ENCODE measurements at regions not wholly inside any gene's neighbourhood (a gene's known extent, or its start where the extent isn't known, plus 50 kb on each side); places are given as distances from the start of the nearest gene placed in this dataset.

DNA sequence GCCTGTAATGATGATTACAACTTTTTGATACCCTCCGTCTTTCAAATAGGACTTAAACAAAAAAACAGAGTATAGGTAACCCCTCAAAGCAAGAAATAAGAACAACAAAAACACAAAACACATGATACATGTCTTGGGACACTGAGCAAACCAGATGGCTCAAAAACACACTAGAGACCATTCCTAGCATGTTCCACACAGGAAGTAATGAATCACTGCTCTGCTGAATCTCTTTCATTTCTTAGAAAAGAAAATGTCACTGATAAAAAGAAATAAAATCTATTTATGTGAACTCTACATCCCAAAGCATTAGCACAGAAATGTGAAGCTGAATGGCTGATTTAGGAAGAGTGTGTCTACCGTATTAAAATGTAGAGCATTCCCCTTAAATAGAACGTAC lies 134.5 kb upstream of the IL15 start:
- Histone ChIP-seq H3K9ac (ENCODE audit: low read depth, low read length, poor library complexity, severe bottlenecking) (no peak overlapping the region), H3K4me3 (ENCODE audit: low read length, poor library complexity, severe bottlenecking) (no peak overlapping the region), H3K9me3 (ENCODE audit: insufficient read depth, low read depth, low read length) (no peaks in the 10 kb centered on the region), H3F3A (ENCODE audit: low read depth) (no peaks in the 10 kb centered on the region), H2AFZ (ENCODE audit: low read length) (no peak overlapping the region), H3K36me3 (ENCODE audit: insufficient read depth, low read length) (no peaks in the 10 kb centered on the region), H3K9me2 (replicated peaks; ENCODE audit: low read depth, low read length) (no peaks in the 10 kb centered on the region), H3K4me1 (ENCODE audit: insufficient read depth, low read length, poor library complexity, severe bottlenecking) (peaks cover 11% of the 10 kb centered on the region), H3K27me3 (ENCODE audit: insufficient read depth, low read length, poor library complexity, severe bottlenecking) (no peaks in the 10 kb centered on the region), H4K20me1 (ENCODE audit: insufficient read depth, low read length, poor library complexity, severe bottlenecking) (no peaks in the 10 kb centered on the region), H3K79me2 (ENCODE audit: insufficient read depth, low read length) (no peaks in the 10 kb centered on the region), H3K4me2 (ENCODE audit: low read depth, low read length, poor library complexity, severe bottlenecking) (no peak overlapping the region)
- no peak for TF ChIP-seq EZH2phosphoT487 (IDR thresholded peaks at IDR 0.05; ENCODE audit: borderline replicate concordance)
- TF ChIP-seq, protein P1, sequence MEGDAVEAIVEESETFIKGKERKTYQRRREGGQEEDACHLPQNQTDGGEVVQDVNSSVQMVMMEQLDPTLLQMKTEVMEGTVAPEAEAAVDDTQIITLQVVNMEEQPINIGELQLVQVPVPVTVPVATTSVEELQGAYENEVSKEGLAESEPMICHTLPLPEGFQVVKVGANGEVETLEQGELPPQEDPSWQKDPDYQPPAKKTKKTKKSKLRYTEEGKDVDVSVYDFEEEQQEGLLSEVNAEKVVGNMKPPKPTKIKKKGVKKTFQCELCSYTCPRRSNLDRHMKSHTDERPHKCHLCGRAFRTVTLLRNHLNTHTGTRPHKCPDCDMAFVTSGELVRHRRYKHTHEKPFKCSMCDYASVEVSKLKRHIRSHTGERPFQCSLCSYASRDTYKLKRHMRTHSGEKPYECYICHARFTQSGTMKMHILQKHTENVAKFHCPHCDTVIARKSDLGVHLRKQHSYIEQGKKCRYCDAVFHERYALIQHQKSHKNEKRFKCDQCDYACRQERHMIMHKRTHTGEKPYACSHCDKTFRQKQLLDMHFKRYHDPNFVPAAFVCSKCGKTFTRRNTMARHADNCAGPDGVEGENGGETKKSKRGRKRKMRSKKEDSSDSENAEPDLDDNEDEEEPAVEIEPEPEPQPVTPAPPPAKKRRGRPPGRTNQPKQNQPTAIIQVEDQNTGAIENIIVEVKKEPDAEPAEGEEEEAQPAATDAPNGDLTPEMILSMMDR (conservative IDR thresholded peaks at IDR 0.05; ENCODE audit: low read length), result no peak

DNA sequence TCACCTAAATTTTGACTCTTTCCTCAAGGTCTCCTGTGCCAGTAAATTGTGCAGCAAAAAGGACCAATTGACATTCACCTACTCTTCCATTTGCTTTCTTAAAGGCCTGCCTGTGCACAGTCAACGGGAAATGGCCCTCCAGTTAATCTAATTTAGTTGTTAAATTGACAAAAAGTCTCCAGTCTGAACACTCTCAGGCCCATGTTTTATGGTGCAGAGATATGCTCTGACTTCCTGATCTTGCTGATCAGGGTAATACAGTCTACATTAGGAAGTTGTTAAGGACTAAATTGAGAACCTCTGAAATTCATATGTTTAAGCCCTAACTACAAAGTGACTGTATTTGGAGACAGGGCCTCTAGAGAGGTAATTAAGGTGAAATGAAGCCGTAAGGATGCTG lies 133.6 kb upstream of the IL15 start:
- H3F3A ChIP-seq (ENCODE audit: low read depth), result no peaks in the 10 kb centered on the region
- no peaks in the 10 kb centered on the region for H3K9me3 ChIP-seq (ENCODE audit: insufficient read depth, low read depth, low read length)
- peaks cover 11% of the 10 kb centered on the region for H3K4me1 ChIP-seq (ENCODE audit: insufficient read depth, low read length, poor library complexity, severe bottlenecking)
- no peaks in the 10 kb centered on the region for H3K36me3 ChIP-seq (ENCODE audit: insufficient read depth, low read length)
- no peaks in the 10 kb centered on the region for H3K27me3 ChIP-seq (ENCODE audit: insufficient read depth, low read length, poor library complexity, severe bottlenecking)
- no peak overlapping the region for H3K4me3 ChIP-seq (ENCODE audit: low read length, poor library complexity, severe bottlenecking)
- H3K9ac ChIP-seq (ENCODE audit: low read depth, low read length, poor library complexity, severe bottlenecking), result no peak overlapping the region
- no peak overlapping the region for H2AFZ ChIP-seq (ENCODE audit: low read length)
- TF ChIP-seq EZH2phosphoT487 (IDR thresholded peaks at IDR 0.05; ENCODE audit: borderline replicate concordance), result peak; percentile 80; the same call in 1 of the 2 replicates
- TF ChIP-seq, protein P1 (conservative IDR thresholded peaks at IDR 0.05; ENCODE audit: low read length), result no peak
- H3K9me2 ChIP-seq (replicated peaks; ENCODE audit: low read depth, low read length), result no peaks in the 10 kb centered on the region
- H4K20me1 ChIP-seq (ENCODE audit: insufficient read depth, low read length, poor library complexity, severe bottlenecking), result no peaks in the 10 kb centered on the region
- no peaks in the 10 kb centered on the region for H3K79me2 ChIP-seq (ENCODE audit: insufficient read depth, low read length)
- no peak overlapping the region for H3K4me2 ChIP-seq (ENCODE audit: low read depth, low read length, poor library complexity, severe bottlenecking)

DNA sequence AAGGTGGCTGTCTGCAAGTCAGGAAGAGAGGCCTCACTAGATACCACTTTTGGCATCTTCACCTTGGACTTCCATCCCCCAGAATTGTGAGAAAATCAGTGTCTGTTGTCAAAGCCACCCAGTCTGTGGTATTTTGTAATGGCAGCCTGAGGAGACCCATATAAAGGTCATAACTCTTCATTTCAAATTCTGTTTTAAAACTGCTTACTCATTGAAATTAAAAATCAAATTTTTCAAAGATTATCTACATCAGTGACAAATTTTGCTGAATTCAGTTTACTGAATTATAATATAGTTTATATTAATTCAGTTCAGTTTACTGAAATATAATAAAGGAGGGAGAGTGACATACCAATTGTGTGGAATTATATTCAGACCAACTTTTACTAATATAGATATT lies 133.1 kb upstream of the IL15 start:
- no peak overlapping the region for H3K9ac ChIP-seq (ENCODE audit: low read depth, low read length, poor library complexity, severe bottlenecking)
- no peaks in the 10 kb centered on the region for H4K20me1 ChIP-seq (ENCODE audit: insufficient read depth, low read length, poor library complexity, severe bottlenecking)
- no peak overlapping the region for H2AFZ ChIP-seq (ENCODE audit: low read length)
- H3K4me2 ChIP-seq (ENCODE audit: low read depth, low read length, poor library complexity, severe bottlenecking), result no peak overlapping the region
- H3K79me2 ChIP-seq (ENCODE audit: insufficient read depth, low read length), result no peaks in the 10 kb centered on the region
- H3K4me3 ChIP-seq (ENCODE audit: low read length, poor library complexity, severe bottlenecking), result no peak overlapping the region
- no peaks in the 10 kb centered on the region for H3K36me3 ChIP-seq (ENCODE audit: insufficient read depth, low read length)
- peaks cover 11% of the 10 kb centered on the region for H3K4me1 ChIP-seq (ENCODE audit: insufficient read depth, low read length, poor library complexity, severe bottlenecking)
- H3K27me3 ChIP-seq (ENCODE audit: insufficient read depth, low read length, poor library complexity, severe bottlenecking), result no peaks in the 10 kb centered on the region
- no peaks in the 10 kb centered on the region for H3F3A ChIP-seq (ENCODE audit: low read depth)
- H3K9me2 ChIP-seq (replicated peaks; ENCODE audit: low read depth, low read length), result no peaks in the 10 kb centered on the region
- H3K9me3 ChIP-seq (ENCODE audit: insufficient read depth, low read depth, low read length), result no peaks in the 10 kb centered on the region
- no peak for TF ChIP-seq EZH2phosphoT487 (IDR thresholded peaks at IDR 0.05; ENCODE audit: borderline replicate concordance)
- TF ChIP-seq, protein P1 (conservative IDR thresholded peaks at IDR 0.05; ENCODE audit: low read length), result no peak

All from Loucy (cell line).